Activated CD8-positive, alpha-beta T cell treated with anti-CD3 and anti-CD28 coated beads for 36 hours (primary cell): ENCODE measurements at regions not wholly inside any gene's neighbourhood (a gene's known extent, or its start where the extent isn't known, plus 50 kb on each side); places are given as distances from the start of the nearest gene placed in this dataset.

ENCODE experiments used
- ATAC-seq: fragments of 200-7000 bp; cut with Tn5 transposase; one replicate; pipeline ENCODE4 v1.10.0; 2021; ENCODE audit warnings: mild to moderate bottlenecking, moderate library complexity
- CTCF ChIA-PET: fragments of 350-600 bp; sonication (Branson Sonifier 250); formaldehyde crosslinking; loops from one replicate; lab custom pipeline; 2021; ENCODE audit warnings: antibody characterized with exemption; lab: Charles Lee
- POLR2A ChIA-PET: fragments of 350-600 bp; sonication (Branson Sonifier 250); formaldehyde crosslinking; loops from one replicate; lab custom pipeline; 2021; ENCODE audit warnings: antibody characterized with exemption; lab: Charles Lee
- DNase-seq: peaks from one replicate; pipeline ENCODE4 v3.0.0-alpha.2; 2020
- H3K27ac Mint-ChIP-seq: one replicate; pipeline ENCODE4 v1.8.0; 2021; ENCODE audit warnings: mild to moderate bottlenecking, mixed read lengths
- H3K27me3 Mint-ChIP-seq: one replicate; pipeline ENCODE4 v1.8.0; 2021; ENCODE audit warnings: mixed read lengths
- H3K36me3 Mint-ChIP-seq: one replicate; pipeline ENCODE4 v1.8.0; 2021; ENCODE audit warnings: low read depth, mixed read lengths
- H3K4me1 Mint-ChIP-seq: one replicate; pipeline ENCODE4 v1.8.0; 2021; ENCODE audit warnings: low read depth, mixed read lengths
- H3K4me3 Mint-ChIP-seq: one replicate; pipeline ENCODE4 v1.8.0; 2021; ENCODE audit warnings: mild to moderate bottlenecking, moderate library complexity, mixed read lengths
- H3K9me3 Mint-ChIP-seq: one replicate; pipeline ENCODE4 v1.8.0; 2021; ENCODE audit warnings: mixed read lengths
- CTCF ChIP-seq: fragments of 200-600 bp; IDR thresholded peaks from one replicate; pipeline ENCODE4 v1.8.0; 2022; ENCODE audit warnings: antibody characterized with exemption, mild to moderate bottlenecking
- intact Hi-C: fragments of 100-400 bp; cut with micrococcal nuclease; formaldehyde crosslinking; loops from one replicate; pipeline ENCODE4 v1.10.0; 2022

- ChIA-PET CTCF (no interaction called here), POLR2A (no interaction called here)
- intact Hi-C loops = no loop called here
- DNase-seq (no peak), ATAC-seq (no peak)
- Mint-ChIP-seq H3K27me3 (peaks cover 8% of the 10 kb centered on the region), H3K36me3 (no peaks in the 10 kb centered on the region), H3K27ac (no peak overlapping the region), H3K4me3 (no peak overlapping the region), H3K9me3 (peaks cover 5% of the 10 kb centered on the region), H3K4me1 (no peaks in the 10 kb centered on the region)
- TF ChIP-seq CTCF = no peak
These were observed 78.4 kb upstream of the ADRA1B start for GRCh38 chr5:159837860-159838259.

- ChIA-PET CTCF (no interaction called here), POLR2A (no interaction called here)
- TF ChIP-seq CTCF = no peak
- intact Hi-C loops = no loop called here
- DNase-seq = no peak
- Mint-ChIP-seq H3K4me1 (no peaks in the 10 kb centered on the region), H3K36me3 (no peaks in the 10 kb centered on the region), H3K27ac (no peak overlapping the region), H3K4me3 (no peak overlapping the region), H3K9me3 (peaks cover 5% of the 10 kb centered on the region), H3K27me3 (peaks cover 6% of the 10 kb centered on the region)
- ATAC-seq = no peak
These were observed 77.6 kb upstream of the ADRA1B start for GRCh38 chr5:159838551-159839222.

- H3K9me3 Mint-ChIP-seq = no peaks in the 10 kb centered on the region
- TF ChIP-seq CTCF = no peak
- ChIA-PET CTCF (no interaction called here), POLR2A (no interaction called here)
- H3K27ac Mint-ChIP-seq = no peak overlapping the region
- no peak for ATAC-seq
- no peaks in the 10 kb centered on the region for H3K4me1 Mint-ChIP-seq
- H3K27me3 Mint-ChIP-seq = peaks cover 3% of the 10 kb centered on the region
- no peaks in the 10 kb centered on the region for H3K36me3 Mint-ChIP-seq
- H3K4me3 Mint-ChIP-seq = no peak overlapping the region
- intact Hi-C loops = no loop called here
- no peak for DNase-seq
These were observed 71.8 kb upstream of the ADRA1B start for GRCh38 chr5:159844267-159845121.

- H3K27me3 Mint-ChIP-seq = peaks cover 5% of the 10 kb centered on the region
- H3K9me3 Mint-ChIP-seq = no peaks in the 10 kb centered on the region
- intact Hi-C loops = no loop called here
- DNase-seq (no peak), ATAC-seq (no peak)
- no peak for TF ChIP-seq CTCF
- H3K4me3 Mint-ChIP-seq = no peak overlapping the region
- H3K27ac Mint-ChIP-seq = no peak overlapping the region
- no peaks in the 10 kb centered on the region for H3K4me1 Mint-ChIP-seq
- ChIA-PET POLR2A (no interaction called here), CTCF (no interaction called here)
- no peaks in the 10 kb centered on the region for H3K36me3 Mint-ChIP-seq
These were observed 66.7 kb upstream of the ADRA1B start for GRCh38 chr5:159849437-159850083.

- no peak for TF ChIP-seq CTCF
- ChIA-PET POLR2A (no interaction called here), CTCF (no interaction called here)
- H3K27ac Mint-ChIP-seq = no peak overlapping the region
- H3K4me1 Mint-ChIP-seq = no peaks in the 10 kb centered on the region
- H3K4me3 Mint-ChIP-seq = no peak overlapping the region
- peaks cover 6% of the 10 kb centered on the region for H3K27me3 Mint-ChIP-seq
- H3K36me3 Mint-ChIP-seq = no peaks in the 10 kb centered on the region
- intact Hi-C loops = no loop called here
- H3K9me3 Mint-ChIP-seq = no peaks in the 10 kb centered on the region
- no peak for DNase-seq
- no peak for ATAC-seq
These were observed 66.1 kb upstream of the ADRA1B start for GRCh38 chr5:159850160-159850559.
